HG03575 (cell line): ENCODE measurements at regions not wholly inside any gene's neighbourhood (a gene's known extent, or its start where the extent isn't known, plus 50 kb on each side); places are given as distances from the start of the nearest gene placed in this dataset.

Experiments used
- ATAC-seq: cut with Tn5 transposase; IDR thresholded peaks from one replicate; pipeline ENCODE4 v1.9.1; 2021; ENCODE audit not compliant: unreplicated experiment, insufficient number of reproducible peaks, low FRiP score; ENCODE audit errors: extremely low read depth

DNA sequence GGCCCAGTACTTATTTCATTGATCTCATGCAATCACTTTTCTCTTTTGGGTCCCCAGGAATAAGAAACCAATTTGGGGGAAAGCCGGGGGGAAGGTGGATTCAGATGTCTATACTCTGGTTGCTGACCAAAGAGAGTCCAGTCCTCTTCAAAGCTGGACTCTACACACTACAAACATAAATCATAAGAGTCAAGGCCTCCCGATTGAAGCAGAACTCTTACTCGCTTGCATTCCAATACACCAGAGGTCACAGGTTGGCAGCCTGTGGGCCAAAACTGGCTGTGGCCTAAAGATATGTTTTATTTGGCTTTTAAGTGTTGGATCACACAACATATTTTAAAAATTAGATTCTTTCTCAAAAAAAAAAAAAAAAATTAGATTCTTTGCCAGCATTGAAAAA is 311.4 kb upstream of the MSX2 start:
- no peak for ATAC-seq

DNA sequence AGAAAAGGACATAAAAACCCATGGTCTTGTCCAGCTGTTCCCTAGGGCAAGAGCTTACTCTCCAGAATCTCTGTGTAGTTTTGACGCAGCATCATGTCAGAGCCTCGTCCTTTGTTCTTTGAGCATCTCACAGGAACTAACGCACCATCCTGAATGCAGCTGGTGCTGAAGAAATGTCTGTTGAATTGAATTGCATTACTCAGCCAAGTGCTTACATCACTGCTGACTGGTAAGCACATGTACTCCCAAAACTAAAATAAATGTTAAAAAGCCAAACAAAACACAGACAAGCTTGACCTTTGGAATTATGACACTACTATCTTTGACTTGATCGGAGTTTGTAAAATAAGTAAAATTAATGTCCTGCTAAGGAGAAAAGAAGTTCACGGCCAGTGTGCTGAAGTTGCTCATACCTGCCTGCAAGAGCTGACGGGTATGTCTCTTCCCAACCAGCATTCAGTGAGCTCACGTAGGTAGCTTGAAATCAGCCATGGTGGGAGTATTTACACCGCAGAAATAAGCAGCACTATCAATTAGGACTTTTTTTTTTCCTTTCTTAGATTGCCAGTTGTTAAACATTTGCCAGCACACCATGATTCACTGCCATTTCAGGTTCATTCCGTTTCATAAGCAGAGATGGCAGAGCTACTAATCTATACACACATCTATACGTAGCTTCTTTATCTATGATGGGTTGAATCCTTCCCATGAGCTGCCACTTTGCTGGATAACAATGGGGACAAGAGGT is 310.6 kb upstream of the MSX2 start:
- no peak for ATAC-seq

DNA sequence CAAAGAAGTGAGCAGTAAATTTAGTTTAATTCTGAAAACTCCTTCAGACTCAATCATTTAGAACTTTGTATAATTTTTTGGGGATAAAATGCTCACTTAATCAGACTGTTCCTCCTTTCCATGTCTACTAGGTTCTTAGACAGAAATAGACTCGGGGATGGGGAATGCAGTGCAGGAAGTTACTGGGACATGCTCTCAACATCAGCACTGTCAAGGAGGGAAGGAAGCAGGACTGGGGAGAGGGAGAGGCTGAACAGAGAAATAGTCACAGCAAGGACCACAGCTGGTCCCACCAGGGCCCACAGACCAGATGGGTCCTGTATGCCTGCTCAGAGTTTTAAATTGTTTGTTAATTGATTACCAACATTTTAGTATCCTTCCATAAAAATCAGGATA is 310.1 kb upstream of the MSX2 start:
- ATAC-seq: no peak

DNA sequence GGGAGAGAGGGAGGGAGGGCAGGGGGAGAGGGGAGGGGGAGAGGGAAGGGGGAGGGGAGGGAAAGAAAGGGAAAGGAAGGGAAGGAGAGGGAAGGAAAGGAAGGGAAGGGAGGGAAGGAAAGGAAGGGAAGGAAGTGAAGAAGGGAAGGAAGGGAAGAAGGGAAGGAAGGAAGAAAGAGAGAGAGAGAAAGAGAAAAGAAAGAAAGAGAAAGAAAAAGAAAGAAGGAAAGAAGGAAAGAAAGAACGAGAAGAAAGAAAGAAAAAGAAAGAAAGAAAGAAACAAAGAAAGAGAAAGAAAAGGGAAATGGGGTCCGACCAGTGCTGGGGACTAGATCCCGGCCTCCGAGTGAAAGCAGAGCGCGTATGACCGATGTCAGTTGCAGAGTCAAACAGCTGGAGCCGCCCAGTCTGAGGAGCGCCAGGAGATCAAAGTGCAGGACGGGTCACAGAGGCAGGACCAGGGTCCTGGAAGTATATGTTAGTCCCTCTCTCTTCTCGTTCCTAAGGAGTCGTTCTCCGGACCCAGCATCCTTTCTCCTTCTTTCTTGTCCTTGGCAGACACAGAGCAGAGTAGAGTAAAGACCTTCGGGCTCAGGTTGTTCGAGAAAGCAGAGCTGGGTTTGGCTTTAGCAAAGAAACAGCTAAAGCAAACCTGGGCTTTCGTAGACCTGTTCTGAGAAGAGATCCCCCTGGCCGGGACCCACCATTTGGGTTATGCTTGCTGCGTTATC is 305.4 kb upstream of the MSX2 start:
- ATAC-seq: no peak

DNA sequence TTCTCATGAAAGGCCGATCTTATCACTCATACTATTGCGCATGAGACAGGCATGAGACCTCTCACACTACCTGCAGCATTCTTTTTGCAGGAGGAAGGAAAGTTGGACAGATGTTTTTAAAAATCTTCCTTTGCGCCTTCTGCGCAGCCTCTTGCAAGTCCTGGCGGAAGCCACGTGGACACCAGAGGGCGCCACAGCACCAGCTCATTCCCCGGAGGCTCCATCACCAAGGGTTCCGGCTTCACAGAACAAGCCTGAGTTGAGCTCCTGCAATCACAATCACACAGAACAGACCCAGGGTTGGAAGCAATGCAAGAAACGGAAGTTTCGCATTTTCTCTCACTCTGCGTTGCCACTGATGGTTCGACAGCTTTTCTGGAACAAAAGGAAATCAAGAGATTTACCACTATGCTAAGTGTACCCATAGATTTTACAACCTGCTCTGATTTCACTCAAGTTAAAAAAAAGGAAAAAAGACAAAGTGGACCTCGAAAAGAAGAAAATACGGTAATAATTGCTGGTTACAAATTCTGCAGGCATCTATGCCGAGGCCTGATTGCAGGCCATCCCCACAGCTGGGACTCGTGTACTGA is 304.7 kb upstream of the MSX2 start:
- no peak for ATAC-seq

DNA sequence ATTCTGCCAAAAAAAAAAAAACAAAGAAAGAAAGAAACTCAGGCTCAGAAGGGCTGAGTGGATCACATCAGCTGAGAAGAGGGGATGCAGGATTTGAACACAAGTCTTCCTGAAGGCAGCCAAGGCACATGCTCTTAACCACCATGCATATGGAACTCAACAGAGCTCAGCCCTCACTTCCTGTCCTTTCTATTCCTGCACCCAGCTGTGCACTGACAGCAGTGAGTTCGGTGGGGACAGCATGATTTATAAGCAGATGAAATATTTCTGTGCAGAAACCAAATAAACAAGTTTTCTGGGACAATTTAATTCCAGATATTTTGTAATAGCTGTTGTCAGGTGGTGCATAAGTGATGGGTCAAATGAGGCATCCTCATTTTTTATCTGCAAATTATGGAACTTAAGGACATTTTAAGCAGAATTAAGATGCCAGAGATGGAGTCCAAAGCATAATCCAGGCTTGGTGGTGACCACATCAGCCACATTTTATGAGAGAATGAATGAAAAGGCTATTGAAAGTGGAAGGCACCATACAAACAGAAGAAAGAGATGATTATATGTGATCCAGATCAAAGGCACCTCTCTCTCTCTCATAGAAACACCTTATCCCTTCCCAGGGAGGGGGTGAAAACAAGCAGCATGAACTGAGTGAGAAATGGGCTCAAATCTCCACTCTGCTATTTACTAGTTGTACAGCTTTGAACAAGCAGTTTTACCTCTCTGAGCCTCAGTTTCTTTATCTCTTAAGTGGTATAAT is 303.6 kb upstream of the MSX2 start:
- no peak for ATAC-seq

DNA sequence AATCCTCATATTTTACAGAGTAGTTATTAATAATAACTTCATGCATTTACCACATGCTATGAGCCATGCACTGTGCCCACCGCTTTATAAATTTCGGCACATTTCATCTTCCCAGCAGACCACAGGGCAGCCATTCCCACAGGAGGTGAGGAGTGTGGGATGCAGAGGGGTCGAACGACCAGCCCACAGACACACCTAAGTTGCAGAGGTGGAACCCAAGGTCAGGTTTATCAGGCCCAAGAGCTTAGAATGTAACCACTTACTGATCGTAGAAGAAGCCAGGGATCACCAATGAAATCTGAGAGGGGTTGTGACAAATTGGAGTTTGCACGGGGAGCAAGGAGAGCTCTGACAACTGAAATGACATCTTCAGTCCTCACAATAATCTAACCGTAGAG is 303.0 kb upstream of the MSX2 start:
- no peak for ATAC-seq

DNA sequence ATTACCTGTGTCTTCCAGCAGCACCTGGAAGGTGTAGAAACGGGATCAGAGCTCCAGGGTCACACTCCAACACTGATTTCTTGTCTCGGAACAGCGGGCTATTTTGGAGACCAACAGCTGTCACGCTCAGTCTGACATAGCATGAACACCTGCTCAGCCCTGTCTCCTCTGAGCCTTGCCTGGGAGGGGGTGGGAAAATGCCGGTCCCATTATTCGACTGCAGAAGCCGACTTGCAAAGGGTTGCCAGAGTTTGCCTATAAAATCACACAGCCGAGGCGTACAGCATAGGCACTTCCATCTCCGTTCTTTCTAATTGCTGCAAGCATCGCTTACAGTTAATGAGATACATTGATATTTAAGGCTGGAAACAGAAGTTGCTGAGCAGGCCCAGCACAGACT is 300.8 kb upstream of the MSX2 start:
- no peak for ATAC-seq

DNA sequence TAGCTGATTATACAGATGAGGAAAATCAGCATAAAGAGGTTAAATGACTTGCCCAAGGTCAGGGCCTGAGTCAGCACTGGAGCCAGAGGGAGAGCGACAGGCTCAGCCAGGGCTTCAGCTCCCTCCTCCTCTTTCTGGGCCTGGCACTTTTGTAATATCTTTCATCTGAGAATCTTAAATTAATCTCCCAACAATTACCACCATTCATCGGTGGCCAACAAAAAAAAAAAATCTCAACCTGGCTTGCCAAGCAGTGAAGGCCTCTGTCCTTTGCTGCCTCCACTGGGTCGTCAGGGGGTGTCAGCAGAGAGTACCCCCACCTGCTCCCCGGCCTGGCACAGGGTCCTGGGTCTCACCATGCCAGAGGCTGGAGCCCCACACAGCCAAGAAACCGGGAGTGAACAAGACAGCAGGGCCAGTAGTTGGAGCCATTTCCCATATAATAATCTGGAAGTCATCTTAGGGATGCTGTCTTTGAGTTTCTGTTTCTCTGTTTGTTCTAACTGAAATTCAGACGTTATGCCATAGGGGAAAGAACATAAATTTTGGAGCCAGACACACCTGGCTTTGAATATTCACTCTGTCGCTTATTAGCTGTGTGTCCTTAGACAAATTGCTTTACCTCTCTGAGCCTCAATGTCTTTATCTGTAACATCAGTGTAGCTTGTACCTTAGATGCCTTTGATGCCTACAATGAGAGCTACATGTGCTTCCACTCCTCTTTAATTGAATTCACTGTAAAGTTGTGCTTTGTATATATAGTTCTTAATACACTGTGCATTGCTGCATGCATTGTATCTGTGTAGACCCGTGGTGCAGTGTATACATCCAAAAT is 299.9 kb upstream of the MSX2 start:
- no peak for ATAC-seq

DNA sequence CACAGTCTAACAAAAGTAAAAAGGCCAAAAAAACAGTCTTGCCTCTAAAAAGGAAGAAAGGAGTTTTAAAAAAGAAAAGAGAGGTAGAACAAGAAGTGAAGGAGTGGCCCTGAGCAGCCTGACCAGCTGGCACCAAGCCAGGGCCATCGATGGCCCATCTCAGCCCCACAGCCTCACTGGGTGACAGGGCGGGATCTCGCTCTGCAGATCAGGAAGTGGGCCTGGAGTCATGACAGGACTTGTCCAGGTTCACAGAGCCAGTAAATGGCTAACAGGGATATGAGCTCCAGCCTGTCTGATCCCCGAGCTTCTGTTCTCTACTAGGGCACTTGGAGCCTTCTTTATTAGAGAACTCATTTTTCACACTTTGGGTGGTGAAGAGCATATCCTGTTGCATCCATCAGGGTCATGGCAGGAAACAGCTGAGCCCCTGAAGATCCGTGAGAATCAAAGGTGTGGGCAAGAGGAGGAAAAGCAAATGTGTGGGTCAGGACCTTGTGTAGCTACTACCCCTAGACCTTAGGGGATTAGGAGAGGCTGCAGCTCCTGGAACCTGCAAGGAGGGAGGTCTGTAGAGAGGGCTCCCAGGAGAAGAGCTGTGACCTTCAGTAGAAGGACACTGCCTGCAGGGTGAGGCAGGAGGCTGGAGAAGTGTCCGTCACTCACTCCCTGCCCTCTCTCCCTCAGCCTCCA is 299.0 kb upstream of the MSX2 start:
- ATAC-seq: no peak

DNA sequence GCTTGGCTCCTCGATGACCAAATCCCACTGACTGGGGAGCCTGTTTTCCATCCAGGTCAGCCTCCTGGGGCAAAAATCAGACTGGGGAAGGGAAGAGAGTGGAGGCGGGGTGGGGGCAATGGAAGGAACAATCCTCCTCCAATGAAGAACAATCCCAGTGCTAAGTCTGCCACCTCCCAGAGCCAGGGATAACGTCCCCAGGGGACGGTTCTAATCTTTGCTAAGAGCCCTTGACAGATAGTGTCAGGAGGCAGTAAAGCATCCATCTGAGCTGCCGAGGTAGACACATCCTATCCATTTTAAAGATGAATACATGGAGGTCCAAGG is 298.5 kb upstream of the MSX2 start:
- ATAC-seq: no peak

DNA sequence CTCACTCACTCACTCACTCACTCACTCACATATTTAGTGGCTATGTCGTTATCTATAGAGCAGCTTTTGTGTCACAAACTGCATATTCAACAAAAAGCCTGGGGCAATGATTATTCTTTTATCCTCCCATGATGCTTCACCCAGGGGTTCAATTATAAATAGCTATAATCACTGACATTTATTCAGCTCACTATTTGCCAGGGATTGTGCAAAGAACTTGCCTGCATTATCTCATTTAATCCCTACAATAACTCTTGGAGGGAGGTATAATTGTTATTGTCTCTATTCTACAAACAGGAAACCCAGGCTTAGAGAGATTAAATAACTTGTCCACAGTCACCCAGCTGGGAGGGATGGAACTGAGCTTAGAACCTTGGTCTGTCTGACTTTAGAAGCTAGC is 298.0 kb upstream of the MSX2 start:
- ATAC-seq: no peak

DNA sequence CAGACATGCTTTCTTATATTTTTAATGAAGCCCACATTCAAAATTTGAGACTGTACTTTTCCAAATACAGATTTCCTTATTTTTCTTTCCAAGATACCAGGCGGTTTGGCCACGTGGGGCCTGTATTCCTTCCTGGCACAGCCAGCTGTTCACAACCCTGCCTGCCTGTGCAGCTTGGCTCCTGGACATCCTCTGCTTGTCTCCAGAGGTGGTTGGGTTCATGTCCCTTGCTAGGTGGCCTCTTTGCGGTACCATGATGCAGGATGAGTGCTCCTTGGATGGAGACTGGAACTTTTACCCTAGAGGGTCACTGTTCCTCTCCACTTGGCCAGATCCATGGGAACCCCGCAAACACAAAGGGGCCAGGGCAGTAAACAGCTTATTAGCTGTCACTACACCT is 297.5 kb upstream of the MSX2 start:
- no peak for ATAC-seq

DNA sequence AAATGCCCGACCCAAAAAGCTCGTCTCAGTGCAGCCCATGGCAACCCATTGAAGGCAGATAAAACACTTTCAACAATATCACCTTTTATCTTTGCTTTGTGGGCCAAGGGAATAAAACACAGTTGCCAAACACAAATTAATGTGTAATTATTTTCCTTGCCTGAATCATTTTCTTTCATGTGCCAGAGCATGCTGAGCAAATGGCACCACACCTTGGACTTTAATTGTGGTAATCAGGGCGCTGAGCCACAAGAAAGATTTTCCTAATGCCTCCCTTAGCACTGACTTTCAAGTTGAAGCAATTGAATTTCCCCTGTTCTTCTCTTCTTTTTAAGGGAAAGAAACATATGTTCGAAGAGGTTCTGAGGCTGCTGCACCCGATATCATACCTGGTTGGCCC is 297.1 kb upstream of the MSX2 start:
- no peak for ATAC-seq

DNA sequence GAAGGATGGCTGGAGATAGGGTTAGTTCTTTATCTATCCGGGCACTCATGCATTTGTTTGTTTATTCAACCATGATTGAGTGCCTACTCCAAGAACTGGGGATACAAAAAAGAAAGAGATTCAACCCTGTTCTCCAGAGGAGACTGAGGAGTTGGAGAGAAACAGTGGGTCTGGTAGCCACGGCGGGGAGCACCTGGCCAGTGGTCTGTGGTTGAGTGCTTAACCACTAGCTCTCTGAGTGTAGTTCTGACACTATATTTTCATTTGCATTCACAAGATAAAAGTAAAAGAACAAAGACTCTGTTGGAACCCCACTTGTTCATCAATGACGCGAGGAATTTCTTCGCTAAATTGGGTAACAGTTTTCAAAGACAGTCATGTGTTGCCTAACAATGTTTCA is 295.5 kb upstream of the MSX2 start:
- no peak for ATAC-seq

DNA sequence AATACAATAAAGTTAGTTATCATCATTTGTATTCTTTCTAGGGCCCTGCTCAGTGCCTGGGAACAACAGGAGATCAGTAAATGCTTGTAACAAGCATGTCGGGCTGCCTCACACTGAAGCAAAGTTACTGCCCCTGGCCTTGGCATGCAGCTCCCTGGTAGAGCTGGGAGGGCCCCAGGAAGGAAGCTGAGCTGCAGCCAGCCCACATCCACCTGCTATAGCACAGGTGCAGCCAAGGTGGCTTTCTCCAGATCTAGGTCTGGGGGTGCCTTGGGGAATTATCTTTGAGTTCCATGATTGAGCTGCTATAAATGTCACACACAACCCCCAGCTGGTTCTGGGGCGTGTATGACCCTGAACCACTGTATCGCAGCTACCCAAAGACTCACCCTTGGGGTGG is 293.4 kb upstream of the MSX2 start:
- no peak for ATAC-seq

DNA sequence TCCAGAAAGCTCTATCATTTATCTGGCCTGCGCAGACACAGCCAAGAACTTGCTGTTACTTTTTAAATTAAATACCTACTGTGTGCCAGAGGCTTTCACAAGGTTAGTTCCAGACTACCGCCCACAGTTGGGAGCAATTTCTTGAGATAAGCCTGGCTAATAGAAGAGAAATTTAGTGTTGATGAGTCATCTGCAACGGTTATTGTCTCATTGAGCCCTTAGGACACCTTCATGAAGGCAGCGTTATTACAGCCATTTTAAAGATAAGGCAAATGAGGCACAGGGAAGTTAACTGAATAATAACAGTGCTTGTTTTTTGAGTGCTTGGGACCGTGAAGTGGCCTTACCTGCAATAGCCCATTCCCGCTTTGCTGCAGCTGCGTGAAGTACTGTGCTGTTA is 292.9 kb upstream of the MSX2 start:
- no peak for ATAC-seq

DNA sequence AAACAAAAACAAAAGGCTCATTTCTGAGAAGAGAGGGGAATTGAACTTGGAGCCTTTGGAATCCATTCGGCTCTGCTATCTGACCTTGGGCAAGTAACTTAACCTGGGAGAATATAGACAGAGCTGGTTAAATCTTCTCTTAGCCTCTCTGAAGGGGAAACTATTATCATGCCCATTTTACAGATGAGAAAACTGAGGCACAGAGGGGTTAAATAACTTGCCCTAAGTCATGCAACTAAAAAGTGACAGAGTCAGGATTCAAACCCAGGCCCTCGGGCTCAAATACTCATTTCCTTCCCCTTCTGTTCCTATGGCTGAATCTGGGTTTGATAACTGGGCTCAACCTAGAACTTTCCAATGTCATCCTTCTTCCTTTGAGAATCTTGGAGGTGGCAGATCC is 291.3 kb upstream of the MSX2 start:
- ATAC-seq: no peak

DNA sequence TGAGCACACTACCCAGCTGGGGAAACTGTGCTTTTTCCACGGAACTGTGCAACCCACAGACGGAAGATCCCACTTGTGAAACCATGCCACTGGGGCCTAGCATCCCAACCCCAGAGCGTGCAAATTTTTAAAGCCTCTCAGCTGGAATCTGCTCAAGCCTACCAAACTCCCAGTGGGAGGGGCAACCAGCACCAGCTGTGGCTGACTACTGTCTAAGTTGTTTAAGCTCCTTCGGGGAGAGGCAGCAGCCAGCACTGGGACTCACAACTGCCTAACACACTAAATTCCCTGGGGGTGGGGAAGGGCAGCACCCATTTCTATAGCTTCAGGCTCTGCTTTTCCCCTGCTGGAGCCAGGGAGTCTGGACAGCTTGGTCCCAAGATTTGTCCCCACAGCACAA is 287.6 kb upstream of the MSX2 start:
- ATAC-seq: no peak
